Mesothelial cell of epicardium (in vitro differentiated cells): ENCODE measurements at regions not wholly inside any gene's neighbourhood (a gene's known extent, or its start where the extent isn't known, plus 50 kb on each side); places are given as distances from the start of the nearest gene placed in this dataset.

Experiments used
- DNase-seq, 2 experiments: peaks; one replicate each; pipeline ENCODE4 v3.0.0; 2021; ENCODE audit warnings: low spot score in 2 of 2; ENCODE audit not compliant: unreplicated experiment in 2 of 2
- H3K27ac Mint-ChIP-seq: 2 replicates; pipeline ENCODE4 v1.8.0; 2021; ENCODE audit warnings: mixed read lengths
- H3K27me3 Mint-ChIP-seq: 2 replicates; pipeline ENCODE4 v1.8.0; 2021; ENCODE audit warnings: low read depth, mixed read lengths
- H3K36me3 Mint-ChIP-seq: 2 replicates; pipeline ENCODE4 v1.8.0; 2021; ENCODE audit warnings: mixed read lengths
- H3K4me1 Mint-ChIP-seq: 2 replicates; pipeline ENCODE4 v1.8.0; 2021; ENCODE audit warnings: mixed read lengths
- H3K4me3 Mint-ChIP-seq: 2 replicates; pipeline ENCODE4 v1.8.0; 2021; ENCODE audit warnings: mild to moderate bottlenecking, moderate library complexity, mixed read lengths
- H3K9me3 Mint-ChIP-seq: 2 replicates; pipeline ENCODE4 v1.8.0; 2021; ENCODE audit warnings: mixed read lengths
- CTCF ChIP-seq: fragments of 200-600 bp; sonication (generic); IDR thresholded peaks from one replicate; pipeline ENCODE4 v1.5.0; 2021; ENCODE audit warnings: antibody characterized with exemption; ENCODE audit not compliant: unreplicated experiment

GRCh38 chr7:130838738-130839137, 104.7 kb upstream of the KLF14 start:
- no peak for DNase-seq
- no peaks in the 10 kb centered on the region for H3K9me3 Mint-ChIP-seq
- peaks cover 29% of the 10 kb centered on the region for H3K27me3 Mint-ChIP-seq
- H3K4me1 Mint-ChIP-seq, result no peaks in the 10 kb centered on the region
- H3K4me3 Mint-ChIP-seq, result no peak overlapping the region
- H3K27ac Mint-ChIP-seq, result no peak overlapping the region
- TF ChIP-seq CTCF, result no peak
- no peaks in the 10 kb centered on the region for H3K36me3 Mint-ChIP-seq

DNA sequence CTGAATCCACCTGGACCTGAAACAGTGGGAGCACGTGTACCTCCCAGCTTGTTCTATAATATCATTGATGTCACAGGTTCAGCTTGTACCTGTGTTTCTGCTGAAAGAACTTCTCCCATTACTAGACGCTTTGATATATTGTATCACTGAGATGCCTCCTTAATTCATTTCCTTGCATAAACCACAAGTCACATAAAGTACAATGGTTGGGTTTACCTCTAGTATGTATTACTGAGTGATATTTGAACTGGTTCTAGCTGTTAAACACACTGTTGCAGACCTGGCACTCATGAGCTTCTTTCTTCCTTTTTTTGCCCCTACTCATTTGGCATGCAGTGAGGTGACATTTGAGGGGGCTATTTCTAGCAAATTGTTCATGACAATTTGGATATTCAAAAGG, 106.6 kb upstream of the KLF14 start:
- no peak for DNase-seq
- Mint-ChIP-seq H3K4me3 (no peak overlapping the region), H3K27ac (no peak overlapping the region), H3K36me3 (no peaks in the 10 kb centered on the region), H3K4me1 (no peaks in the 10 kb centered on the region), H3K27me3 (peaks cover 27% of the 10 kb centered on the region), H3K9me3 (no peaks in the 10 kb centered on the region)
- no peak for TF ChIP-seq CTCF

DNA sequence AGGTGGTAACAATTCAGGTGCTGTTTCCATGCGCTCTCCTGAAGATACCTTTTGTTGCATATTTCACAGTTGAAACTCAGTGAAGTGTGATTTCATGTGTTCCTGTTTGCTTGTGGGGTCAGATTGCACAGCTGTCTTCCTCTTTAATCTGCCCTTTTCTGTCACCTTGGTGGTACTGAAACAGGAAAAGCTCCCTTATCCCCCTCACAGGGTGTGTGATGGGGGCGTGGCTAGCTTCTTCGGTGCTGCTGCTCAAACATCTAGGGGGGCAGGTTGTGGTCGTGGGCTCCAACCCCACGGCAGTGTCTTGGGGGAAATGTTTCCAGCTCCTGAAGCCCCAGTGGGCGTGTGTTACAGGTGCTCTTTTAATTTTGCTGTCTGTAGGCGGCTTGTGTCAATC, 107.4 kb upstream of the KLF14 start:
- Mint-ChIP-seq H3K36me3 (no peaks in the 10 kb centered on the region), H3K27me3 (peaks cover 21% of the 10 kb centered on the region), H3K9me3 (no peaks in the 10 kb centered on the region), H3K4me1 (no peaks in the 10 kb centered on the region), H3K4me3 (no peak overlapping the region), H3K27ac (no peak overlapping the region)
- TF ChIP-seq CTCF, result no peak
- no peak for DNase-seq

GRCh38 chr7:130843703-130844102, 109.7 kb upstream of the KLF14 start:
- DNase-seq, result no peak
- Mint-ChIP-seq H3K27me3 (peaks cover 19% of the 10 kb centered on the region), H3K36me3 (no peaks in the 10 kb centered on the region), H3K4me3 (no peak overlapping the region), H3K9me3 (no peaks in the 10 kb centered on the region), H3K27ac (no peak overlapping the region), H3K4me1 (no peaks in the 10 kb centered on the region)
- no peak for TF ChIP-seq CTCF

- no peak for TF ChIP-seq CTCF
- Mint-ChIP-seq H3K27ac (no peak overlapping the region), H3K4me1 (no peaks in the 10 kb centered on the region), H3K9me3 (no peaks in the 10 kb centered on the region), H3K36me3 (no peaks in the 10 kb centered on the region), H3K27me3 (peaks cover 16% of the 10 kb centered on the region), H3K4me3 (no peak overlapping the region)
- DNase-seq, result no peak
Measured at GRCh38 chr7:130844811-130845580, 111.0 kb upstream of the KLF14 start.

GRCh38 chr7:130845581-130846085, 111.6 kb upstream of the KLF14 start:
- Mint-ChIP-seq H3K36me3 (no peaks in the 10 kb centered on the region), H3K4me1 (no peaks in the 10 kb centered on the region), H3K27ac (no peak overlapping the region), H3K4me3 (no peak overlapping the region), H3K9me3 (no peaks in the 10 kb centered on the region), H3K27me3 (peaks cover 10% of the 10 kb centered on the region)
- TF ChIP-seq CTCF, result no peak
- no peak for DNase-seq
